GM18517 (cell line): ENCODE measurements at regions not wholly inside any gene's neighbourhood (a gene's known extent, or its start where the extent isn't known, plus 50 kb on each side); places are given as distances from the start of the nearest gene placed in this dataset.

Experiments
- ATAC-seq: cut with Tn5 transposase; IDR thresholded peaks from one replicate; pipeline ENCODE4 v1.9.1; 2021; ENCODE audit warnings: mild to moderate bottlenecking, moderate library complexity; ENCODE audit not compliant: unreplicated experiment

DNA sequence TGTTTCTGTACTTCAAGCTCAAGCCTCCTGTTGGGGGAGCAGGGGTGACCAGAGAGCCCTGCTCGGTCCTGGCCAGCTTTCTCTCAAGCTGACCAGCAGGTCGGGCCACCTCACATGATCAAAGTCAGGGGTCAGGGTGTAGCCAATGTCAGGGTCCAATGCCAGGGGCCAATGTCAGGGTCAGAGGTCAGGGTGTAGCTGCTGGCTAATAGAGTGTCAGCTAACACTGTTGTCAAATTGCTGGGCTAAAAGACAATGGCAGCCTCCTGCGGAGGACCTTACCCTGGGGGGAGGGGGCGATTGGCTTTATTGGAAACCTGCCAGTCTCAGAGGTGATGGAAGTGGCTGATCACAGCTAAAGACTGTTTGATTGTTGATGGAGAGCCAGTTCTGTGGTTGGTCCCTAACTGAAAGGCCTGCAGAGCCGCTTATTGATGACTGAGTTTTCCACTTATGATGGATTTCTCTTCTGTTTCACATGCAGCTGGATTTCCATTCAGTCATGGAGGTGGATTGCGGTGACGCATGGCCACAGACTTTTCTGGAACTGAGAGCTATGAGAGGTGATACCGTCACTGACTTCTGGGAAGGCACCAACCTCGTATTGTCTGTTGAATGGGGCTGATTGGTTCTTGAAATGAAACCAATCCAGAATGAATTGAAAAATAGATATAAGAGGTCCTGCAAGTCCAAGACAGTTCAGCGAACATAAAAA, 97.4 kb upstream of the ZFHX3 start:
- no peak for ATAC-seq

DNA sequence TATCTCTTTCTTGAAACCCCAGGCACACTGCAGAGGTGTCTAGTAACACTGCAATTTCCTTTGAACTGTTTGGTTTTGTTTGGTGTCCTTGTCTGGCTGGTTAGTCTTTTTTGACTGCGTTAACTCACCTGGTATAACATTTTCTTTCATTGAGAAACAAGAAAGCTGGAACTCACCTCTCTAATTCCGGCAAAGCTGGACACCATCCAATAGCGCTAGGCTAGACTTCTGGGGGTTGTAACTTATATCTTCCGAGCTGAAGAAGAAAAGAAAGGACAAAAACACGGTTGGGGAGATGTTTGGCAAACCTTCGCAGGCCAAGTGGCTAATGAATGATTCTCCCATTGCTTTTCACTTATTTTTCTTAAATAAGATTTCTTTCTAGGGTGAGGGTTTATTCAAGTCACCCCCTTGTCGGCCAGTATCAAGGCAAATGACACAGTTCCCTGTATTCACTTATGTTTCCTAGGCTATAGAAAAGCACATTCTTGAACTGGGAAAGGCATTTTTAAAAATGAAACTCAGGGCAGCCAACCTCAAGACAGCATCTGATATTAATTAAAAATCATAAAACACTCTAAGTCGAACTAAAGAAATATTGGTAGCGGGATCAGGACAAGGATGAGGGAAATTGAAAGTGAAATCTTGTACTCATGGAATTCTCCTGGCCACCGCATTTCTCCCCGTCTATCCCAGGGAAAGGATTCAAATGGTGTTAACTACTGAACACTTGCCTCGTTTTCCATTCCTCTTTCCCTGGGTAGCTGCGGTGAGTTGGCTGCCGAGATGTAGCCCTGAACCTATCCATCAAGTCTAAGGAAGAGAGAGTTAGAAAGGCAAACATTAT, 95.9 kb upstream of the ZFHX3 start:
- ATAC-seq = no peak

DNA sequence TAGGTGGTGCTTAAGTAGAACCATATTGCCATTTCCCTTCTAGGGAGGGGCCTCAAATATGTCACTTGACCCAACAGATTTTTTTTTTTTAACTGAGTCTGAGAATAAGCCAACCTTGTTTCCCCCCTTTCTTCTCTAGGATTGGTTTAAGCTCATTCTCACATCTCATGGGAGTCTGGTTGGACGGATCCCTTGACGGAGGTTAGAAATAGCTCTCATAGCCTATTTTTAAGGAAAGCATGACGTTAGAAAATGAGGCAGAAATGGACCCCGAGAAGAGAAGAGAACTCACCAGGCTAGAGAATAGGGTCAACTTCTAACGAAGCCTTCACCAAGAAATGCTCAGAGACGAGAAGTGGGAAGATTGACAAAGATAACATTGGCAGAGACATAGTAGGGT, 95.1 kb upstream of the ZFHX3 start:
- no peak for ATAC-seq

DNA sequence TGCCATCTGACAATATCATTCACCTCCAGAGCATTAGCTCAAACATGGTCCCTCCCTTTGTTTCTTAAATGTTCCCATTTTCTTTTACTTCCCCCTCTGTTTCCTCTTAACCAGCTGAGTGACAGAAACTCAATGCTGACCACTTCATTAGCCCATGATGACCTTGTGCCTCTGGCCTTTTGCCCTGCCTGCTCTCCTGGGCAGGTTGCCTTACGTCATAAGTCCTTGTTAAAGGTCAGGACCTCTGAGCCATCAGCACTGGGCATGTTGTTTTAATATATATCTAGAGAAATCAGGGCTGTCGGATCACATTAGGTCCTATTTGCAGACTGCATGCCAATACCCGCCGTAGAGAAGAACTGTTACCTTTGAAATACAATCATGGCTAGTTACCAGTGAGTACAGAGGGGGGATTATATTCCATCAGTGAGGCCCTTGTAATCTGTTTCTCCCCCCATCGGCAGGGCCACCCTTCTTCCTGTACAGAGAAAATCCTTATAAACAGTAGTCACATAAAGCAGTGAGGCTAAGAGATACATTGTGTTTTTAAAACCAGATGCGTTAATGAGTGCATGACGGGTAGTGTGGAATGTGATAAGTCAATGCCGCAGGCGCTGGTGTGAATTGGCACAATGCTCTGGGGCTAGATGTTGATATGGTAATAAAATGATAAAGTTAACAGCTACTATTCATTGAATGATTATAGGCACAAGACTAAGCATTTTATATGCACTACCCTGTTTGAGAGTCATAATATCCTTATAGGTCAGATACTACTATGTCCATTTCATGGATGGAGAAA, 94.3 kb upstream of the ZFHX3 start:
- no peak for ATAC-seq

DNA sequence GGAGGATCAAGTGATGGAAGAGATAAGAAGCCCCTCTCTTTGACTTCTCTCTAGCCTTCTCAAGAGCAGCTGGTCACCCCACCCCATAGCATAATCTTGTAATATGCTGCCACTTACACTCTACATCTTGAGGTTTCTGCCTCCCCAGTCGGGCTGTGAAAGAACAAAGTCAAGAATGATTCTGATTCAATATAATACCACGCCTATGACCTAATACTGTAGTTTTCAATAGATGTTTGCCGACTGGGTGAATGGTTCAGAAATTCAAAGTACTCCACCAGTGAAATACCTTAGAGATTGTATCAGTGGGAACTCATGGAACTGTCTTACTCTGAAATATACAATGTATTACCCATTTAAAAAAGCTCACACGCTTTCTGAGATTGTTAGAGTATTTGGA, 93.0 kb upstream of the ZFHX3 start:
- no peak for ATAC-seq

DNA sequence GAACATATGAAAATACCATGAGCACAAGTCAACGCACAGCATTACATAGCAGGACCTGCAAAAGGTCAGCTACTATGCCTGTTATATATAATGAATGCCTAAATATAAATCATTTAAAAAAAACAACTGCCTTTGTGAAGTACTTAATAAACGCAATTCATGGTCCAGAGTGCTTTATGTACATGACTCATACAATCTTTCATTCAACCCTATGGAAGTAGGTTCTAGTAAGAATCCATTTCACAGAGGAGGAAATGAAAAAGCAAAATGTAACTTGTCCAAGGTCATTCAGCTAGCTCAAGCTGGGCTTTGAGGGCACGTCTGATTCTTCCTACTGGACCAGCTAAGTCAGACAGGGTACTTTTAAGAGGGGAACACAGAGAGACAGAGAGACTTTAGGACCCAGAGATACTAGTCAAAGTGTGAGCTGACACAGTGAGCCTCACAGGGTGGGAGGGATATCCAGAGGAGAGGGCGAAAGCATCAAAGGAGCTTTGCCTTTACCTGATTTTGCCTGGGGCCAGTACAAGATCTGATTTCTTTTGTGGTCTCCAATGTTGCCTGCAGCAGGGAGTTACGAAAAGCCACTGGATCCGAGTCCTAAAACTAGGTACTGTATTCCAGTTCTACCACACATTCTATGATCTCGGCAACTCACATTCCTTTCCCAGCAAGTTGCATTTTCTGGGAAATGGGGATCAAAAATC, 83.4 kb upstream of the ZFHX3 start:
- no peak for ATAC-seq

DNA sequence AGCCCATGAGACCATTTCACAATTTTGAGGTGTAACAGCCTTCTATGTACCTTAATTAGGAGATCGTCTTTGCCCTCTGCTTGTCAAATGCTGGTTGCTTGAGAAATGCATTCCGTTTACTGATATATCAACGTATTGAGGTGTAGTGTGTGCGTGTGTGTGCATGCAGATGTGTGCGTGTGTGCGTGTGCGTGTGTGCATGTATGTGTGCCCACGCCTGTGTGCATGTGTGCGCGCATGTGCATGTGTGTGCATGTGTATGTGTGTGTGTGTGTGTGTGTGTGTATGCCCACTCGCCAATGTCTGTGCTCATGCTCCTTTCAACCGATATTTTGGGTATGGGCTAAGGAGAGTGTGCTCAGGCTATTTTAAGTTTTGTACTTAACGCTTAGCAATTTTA, 81.5 kb upstream of the ZFHX3 start:
- no peak for ATAC-seq

DNA sequence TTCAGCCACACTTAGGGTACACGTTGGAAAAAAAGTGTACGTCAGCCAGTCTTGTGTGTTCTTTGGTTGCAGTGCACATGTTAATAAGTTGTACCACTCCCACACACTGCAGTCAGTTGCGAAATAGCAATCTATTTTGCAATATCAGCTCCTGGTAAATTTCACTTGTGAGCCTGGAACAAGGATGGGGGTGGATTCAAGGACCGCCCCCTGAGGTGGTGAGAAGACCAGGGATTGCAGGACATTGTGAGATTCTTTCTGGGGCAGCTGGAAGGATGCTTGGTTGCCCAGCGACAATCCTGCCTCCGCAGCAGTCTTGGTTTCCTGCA, 78.6 kb upstream of the ZFHX3 start:
- no peak for ATAC-seq

DNA sequence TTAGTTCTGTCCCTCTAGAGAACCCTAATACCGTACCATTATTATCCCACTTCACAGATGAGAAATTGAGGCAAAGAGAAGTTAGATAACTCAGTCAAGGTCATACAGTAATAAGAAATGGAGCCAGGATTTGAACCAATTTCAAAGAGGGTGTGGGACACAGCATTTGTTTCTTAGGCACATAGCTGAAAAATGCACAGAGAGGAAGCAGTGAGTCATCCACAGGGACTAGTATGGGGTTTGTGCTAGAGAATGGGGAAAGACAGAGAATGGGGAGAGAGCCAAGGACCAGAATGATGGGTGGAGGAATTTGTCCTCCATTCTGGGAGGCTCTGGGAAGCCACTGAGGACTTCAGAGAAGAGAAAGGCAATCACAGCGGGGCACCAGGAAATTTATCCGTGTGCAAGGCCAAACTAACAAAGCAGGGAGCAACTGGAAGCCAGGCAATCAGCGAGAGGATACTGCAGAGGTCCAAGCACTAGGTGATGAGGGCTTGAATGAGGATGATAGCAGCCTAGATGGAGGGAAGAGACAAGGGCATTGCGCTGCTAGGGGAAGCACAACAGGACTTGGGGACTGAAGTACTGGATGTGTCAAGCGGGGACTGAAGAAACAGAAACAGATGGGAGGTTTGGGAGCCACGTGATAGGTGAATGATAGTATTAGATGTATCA, 78.1 kb upstream of the ZFHX3 start:
- no peak for ATAC-seq

DNA sequence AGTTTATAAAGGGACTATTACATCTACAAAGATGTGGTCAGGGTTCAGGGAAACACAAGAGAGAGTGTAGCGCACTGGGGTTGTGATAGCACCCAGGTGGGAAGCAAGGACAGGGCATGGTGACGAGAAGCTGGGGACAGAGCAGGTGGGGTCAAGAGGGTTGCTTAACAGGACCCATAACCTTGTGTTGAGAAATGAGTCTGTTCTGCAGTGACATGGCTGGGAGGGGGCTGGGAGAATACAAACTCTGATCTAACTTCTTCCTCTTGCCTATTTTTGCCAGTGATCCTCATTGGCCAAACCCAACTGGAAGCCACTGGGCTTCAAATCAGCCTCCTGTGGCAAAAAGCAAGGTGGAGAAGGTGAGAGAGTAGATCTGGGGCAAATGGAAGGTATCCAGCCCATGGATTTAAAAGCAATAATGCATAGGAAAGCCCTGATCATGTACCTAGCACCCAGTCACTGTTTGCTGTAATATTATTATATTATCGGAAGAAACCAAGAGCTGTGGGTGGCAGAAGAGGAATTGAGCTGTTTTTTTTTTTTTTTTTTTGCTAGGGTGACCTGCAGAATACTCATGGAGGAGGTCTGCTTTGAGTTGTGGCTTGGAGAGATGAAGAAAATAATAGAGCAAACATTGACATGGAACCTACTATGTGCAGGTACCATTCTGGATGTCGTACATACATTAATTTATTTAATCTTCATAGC, 76.9 kb upstream of the ZFHX3 start:
- no peak for ATAC-seq

DNA sequence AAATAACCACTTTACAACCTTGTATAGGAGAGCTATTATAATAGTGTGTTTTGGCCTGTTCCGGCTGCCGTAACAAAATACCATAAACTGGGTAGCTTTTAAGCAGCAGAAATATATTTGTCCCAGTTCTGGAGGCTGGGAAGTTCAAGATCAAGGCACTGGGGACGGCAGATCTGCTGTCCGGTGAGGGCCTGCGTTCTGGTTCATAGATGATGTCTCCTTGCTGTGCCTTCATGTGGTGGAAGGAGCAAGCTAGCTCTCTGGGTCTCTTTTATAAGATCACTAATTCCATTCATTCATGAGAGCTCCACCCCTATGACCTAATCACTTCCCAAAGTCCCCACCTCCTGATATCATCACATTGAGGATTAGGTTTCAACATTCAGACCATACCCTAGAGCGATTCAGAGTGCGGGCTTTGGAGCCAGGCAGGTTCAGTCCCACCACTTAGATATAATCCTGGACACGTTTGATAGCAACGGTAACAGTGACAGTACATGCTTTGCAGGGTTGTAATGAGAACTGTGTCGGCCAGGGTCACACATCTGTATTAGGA, 76.2 kb upstream of the ZFHX3 start:
- no peak for ATAC-seq

DNA sequence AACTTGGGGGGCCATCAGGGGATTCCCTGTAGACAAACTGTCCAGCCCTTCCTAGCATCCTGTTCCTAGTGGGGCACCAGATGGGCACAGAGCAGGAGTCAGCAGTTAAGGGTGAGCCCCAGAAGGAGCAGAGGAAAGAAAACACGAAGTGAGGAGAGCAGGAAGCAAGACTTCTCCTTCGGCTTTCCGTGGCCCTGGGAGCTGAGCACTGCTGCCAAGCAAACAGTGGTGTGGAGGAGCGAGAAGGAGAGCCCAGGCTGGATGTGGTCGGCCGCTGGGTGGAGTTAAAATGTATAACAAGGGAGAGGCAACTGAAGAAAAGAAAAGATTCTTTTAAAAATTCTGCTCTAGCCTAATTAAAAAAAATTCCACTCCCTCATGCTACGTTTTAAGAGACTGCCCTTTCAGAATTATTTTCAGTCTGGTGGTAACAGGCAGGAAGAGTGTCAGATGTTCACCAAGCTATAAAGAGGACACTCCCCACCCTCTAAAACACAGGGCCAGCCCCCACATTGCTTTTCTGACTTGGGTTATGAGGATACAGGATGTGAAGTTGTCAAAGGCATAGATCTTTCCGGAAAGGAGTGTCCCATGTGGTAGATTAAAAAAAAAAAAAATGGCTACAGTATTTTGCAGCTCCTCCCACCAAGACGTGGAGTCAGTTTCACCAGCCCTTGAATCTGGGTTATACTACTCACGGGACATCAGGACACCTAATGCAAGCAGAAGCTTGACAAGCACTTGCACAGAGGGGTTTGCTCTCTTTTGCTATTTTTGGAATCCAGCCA, 74.9 kb upstream of the ZFHX3 start:
- ATAC-seq = no peak

DNA sequence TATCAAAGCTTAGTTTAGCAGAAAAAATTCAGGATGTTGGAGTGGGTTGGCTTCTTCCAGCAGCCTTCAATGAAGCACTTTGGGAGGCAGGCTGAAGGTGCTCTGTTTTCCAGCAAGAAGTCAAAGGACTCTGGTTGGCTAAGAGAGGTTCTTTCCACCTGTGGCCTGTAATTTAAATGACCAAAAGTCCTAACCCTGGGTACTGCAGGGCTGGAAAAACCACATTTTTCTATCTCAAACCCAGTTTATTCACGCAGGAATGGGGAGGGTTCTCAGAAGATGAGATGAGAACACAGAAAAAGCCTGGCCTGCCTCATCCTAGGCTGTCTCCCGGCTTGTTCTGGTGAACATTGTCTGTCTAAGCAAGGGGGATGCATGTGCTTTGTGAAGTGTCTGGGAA, 68.6 kb upstream of the ZFHX3 start:
- ATAC-seq = no peak

DNA sequence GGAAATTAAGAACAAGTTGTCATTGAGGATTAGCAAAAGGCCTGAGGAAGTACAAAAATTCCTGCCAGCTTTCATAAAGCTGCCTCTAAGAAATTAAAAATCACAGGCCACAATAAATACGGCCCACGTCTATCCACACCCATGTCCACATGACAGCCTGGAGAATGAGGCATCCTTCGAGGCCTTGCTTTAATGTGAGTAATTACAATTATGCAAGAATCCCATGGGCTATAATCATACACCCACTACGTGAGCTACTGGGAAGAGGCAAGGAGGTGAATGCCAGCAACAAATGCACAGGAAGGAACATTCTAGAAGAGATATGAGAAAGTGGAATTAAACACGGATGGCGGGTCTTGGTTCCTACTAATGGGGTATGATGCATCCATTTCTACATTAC, 65.4 kb upstream of the ZFHX3 start:
- no peak for ATAC-seq

DNA sequence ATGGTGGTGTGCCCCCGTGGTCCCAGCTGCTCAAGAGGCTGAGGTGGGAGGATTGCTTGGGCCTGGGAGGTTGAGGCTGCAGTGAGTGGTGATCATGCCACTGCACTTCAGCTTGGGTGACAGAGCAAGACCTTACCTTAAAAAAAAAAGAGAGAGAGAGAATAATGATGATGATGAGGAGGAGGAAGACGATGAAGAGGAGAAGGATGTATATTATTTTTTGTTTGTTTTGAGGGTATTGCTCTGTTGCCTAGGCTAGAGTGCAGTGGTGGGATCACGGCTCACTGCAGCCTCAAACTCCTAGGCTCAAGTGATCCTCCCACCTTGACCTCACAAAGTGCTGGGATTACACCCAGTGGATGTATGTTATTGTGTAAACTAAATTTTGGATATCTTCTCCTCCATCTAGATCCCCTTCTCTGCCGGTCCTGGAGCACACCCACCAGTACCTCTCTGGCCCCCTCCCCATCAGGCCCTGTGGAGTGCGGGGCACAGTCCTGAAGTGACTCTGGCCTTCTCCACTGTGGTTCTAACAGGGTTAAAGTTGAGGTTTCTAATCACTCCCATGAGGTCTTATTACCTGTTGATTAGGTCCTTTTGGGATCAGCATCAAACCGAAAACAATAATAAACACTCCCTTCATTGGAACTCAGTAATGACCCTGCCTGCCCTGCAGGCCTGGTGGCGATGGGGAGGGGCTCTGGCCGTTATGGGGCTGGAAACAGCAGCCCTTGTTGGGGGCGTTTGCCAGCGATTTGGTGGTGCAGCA, 60.5 kb upstream of the ZFHX3 start:
- no peak for ATAC-seq

DNA sequence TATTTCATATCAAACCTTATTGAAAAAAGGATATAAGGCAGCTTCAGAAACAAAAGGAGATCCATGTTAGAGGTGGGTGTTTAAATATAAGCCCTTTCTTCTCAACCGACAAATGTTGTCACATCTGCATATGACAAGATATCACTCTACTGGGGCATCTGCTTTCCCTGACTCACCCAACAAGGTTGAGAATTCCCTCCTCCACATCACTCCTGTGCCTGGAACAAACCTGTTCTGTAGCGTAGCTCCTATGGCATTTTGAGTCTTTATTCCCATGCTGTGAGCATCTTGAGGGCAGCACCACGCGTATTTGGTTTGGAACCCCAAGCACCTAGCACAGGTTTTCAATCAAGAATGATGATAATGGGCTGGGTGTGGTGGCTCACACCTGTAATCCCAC, 59.4 kb upstream of the ZFHX3 start:
- no peak for ATAC-seq

DNA sequence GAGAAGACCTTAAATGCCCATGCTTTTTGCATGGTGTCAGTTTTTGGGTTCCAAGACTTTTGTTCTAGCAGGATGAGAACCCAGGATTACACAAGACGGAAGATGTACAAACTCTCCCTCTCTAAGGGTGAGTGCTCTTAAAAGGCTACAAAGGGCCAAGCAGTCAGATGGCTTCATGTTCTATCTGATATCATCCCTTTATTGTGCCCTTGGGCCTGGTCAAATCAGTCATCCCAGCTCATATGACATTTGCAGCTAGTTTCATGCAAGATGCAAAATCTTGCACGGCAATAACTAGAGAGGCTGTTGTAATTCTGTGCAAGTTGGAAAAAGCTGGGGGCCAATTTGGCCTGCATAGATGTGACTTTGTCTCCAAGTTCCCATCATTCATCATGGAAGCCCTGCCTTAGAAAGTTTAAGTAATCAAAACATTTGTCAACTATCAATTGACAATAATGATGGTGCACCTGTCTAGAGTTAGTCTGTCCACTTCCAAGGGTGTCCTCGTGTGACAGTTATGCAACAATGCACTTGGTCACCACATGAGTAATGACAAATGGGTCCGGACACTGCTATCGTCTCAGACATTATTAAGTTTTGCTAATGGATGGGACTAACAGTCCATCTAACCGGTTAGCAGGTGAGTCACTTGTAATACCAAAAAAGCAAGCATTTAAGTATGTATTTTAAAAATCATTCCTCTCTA, 58.6 kb upstream of the ZFHX3 start:
- no peak for ATAC-seq

DNA sequence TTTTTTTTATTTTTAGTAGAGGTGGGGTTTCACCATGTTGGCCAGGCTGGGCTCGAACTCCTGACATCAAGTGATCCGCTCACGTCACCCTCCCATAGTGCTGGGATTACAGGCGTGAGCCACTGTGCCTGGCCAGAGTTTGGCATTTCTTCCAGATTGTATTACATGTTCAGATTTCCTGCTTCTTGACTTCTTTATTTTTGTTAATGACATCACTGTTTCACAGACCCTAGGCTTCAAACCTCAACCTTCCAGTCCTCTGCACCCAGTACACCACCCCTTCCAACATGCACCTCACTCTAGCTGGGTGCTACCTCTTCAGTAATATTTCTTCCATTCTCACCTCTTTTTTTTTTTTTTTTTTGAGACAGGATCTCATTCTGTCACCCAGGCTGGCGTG, 53.6 kb upstream of the ZFHX3 start:
- ATAC-seq = no peak
